GM18858 (cell line): ENCODE measurements at regions not wholly inside any gene's neighbourhood (a gene's known extent, or its start where the extent isn't known, plus 50 kb on each side); places are given as distances from the start of the nearest gene placed in this dataset.

ENCODE experiments used
- ATAC-seq: cut with Tn5 transposase; IDR thresholded peaks from one replicate; pipeline ENCODE4 v1.9.1; 2021; ENCODE audit not compliant: unreplicated experiment

GRCh38 chr5:4164167-4164566 is 568.5 kb downstream of the IRX1 start:
- ATAC-seq: no peak

GRCh38 chr5:4180703-4181102 is 585.1 kb downstream of the IRX1 start:
- ATAC-seq: no peak

DNA sequence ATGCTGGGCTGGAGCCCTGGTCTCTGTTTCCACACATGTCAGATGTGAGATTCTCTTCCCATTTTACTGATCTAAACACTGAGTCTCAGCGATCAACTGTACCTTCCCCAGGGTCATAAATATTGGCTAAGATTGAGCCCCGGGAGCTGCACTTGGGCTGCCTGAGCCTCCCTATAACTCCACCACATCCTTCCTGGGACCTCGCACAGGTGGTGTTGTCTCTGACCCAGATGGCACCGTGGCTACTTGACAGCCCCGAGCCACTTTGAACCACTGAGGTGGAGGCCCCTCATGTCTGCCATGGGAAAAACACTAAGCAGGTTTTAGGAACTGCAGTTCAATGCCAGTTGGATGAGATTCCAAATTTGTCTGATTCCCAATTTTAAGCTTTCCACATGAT is 586.5 kb downstream of the IRX1 start:
- ATAC-seq: no peak

DNA sequence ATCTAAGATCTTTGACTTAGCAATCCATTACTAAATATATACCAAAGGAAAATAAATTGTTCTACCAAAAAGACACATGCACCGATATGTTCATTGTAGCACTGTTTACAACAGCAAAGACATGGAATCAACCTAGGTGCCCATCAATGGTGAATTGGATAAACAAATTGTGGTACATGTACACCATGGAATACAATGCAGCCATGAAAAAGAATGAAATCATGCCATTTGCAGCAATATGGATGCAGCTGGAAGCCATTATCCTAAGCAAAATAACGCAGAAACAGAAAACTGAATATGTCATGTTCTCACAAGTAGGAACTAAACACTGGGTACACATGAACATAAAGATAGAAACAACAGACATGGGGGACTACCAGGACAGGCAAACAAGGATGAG is 589.5 kb downstream of the IRX1 start:
- no peak for ATAC-seq

- ATAC-seq: no peak
These were observed 593.1 kb downstream of the IRX1 start for GRCh38 chr5:4188704-4189103.

- ATAC-seq: no peak
These were observed 593.7 kb downstream of the IRX1 start for GRCh38 chr5:4189317-4189716.

- ATAC-seq: no peak
These were observed 595.4 kb downstream of the IRX1 start for GRCh38 chr5:4191041-4191440.

GRCh38 chr5:4191703-4192102 is 596.1 kb downstream of the IRX1 start:
- no peak for ATAC-seq

DNA sequence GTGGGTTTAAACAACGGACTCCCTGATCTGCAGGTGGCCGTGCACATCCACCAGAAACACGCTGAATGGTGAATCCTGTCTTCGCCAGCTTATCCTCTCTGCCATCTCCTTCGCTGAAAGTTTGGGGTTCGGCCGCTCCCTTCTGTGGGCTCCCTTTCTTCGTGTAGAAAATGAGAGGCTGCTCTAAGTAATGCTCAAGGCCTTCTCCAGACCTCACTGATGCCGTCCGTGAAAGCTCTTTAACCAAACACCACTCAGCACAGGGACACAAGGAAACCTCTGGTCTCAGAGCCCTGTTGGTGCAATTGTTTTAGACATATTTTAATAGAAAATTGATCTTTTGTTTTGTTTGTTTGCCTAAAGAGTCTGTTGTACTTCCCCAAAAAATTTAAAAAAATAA is 596.5 kb downstream of the IRX1 start:
- no peak for ATAC-seq

DNA sequence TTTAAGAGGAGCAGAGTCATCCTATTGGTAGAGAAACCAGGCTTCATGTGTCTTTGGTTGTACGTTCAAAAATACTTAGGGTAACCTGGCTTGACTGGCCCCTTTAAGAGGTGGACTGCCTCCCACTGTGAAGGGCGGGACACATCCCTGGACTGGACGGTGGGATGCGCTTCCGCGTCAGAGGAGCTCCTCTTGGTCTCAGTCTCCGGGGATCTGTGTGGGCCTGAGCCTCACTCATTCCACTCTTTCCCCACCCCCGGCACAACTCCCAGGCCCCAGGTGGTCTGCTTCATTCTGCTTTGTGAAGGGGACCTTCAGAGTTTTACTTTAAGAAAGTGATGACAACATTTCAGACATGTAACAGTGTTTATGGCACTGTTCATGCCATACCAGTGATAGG is 601.1 kb downstream of the IRX1 start:
- ATAC-seq: no peak

- ATAC-seq: no peak
These were observed 601.5 kb downstream of the IRX1 start for GRCh38 chr5:4197151-4197550.

GRCh38 chr5:4198461-4198860 is 602.8 kb downstream of the IRX1 start:
- no peak for ATAC-seq

DNA sequence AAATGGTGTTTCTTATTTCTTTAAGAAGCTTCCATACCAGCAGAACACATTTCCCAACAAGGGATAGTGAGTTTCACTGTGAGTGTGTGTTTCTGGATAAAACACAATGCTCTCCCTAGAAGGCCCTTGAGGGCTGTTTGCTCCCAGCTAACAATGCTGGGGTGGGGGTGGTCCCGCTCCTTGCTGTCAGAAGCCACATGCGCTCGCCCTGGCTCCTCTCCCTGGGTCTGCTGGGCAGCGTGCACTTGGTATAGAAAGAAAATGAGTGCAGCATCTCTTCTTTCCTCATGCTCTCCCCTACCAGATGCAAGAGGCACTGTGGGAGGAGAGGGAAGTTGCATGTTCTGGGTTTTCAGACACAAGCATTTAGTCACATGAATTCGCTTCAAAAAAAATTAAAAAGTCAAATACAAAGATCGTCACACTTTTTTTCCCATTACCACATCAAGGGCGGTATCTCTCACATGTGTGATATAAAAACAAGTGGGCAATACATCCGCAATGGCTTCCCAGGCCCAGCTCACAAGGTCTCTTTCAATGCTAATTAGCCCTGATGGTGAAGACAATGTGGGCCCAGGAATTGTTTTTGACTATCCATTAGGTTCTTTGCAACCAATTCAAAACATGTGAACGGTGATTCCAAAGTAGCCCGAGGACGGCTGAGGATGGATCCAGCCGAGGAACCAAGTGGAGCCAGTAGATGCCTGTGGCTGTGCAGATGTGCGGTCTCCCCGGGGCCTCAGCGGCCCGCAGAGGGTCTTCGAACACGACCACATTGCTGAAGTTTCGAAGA is 603.6 kb downstream of the IRX1 start:
- no peak for ATAC-seq

DNA sequence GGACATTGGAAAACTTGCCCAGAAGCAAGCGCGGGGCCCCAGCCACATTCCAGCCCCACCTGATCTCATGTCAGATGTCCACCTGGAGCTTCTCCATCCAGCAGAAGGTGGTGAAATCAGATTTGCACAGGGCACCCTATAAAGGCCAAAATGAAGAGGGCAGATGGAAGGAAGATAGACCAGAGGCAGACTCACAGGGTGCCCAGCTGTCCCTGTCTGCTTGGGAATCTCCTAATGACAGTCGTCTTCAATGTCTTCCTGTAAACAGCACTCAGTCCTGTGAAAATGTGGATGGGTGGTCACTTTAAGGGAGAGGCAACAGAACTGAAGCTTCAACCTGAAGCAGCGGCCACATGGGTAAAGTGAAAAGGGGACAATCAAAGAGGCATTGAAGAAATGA is 607.5 kb downstream of the IRX1 start:
- ATAC-seq: no peak

- no peak for ATAC-seq
These were observed 608.9 kb downstream of the IRX1 start for GRCh38 chr5:4204276-4205141.

DNA sequence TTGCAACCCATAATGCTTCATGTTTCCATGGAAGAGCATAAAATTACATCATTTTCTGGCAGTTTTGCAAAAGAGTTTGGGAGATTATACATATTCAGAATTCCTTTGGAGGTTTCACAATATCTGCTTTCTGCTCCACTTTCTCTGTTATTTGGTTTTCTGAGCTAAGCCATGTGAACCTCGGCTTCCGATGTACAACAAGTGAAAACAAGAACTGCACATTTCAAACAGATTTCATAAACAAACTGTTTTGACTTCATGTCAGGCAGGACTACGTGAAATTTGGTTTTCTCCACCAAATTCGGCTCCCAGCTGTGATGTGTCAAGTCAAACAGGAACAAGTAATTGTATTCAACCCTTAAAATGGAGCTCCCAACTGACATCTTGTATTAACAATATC is 609.8 kb downstream of the IRX1 start:
- no peak for ATAC-seq

DNA sequence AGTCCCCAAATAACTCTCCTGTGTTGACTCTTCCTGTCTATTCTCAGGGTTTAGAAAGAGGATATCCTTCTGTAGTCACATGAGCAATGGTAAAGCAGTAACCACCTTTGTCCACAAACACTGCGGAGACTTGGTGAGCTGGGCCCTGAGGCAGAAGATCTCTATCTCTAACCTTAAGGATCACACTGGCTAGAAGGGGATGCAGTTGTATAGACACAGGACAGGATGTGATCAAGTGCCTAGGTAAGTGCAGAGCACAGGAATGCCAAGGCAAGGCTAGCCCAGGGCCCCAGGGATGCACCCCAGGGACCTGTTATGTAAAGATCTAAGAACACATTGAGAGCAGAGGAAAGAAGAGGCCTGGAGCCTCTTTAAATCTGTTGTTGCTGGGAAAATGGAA is 610.5 kb downstream of the IRX1 start:
- ATAC-seq: no peak

GRCh38 chr5:4207486-4207885 is 611.9 kb downstream of the IRX1 start:
- ATAC-seq: no peak

- no peak for ATAC-seq
These were observed 612.9 kb downstream of the IRX1 start for GRCh38 chr5:4208537-4208936.

DNA sequence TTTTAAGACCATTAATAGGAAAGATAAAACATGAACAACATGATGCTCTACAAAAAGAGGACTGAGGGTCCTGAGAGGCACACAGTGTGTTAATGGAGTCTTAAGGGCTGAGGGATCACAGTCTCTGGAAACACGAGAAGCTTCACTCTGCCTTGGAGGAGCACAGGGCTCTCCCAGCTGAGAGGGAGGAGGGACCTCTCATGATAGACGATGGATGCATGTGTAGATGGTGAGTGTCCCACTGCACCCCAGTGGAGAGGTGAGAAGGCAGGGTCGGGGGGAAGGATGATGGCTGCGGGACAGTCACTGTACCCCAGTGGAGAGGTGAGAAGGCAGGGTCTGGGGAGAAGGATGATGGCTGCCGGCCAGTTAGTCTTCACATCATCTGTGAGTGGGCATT is 613.4 kb downstream of the IRX1 start:
- no peak for ATAC-seq

DNA sequence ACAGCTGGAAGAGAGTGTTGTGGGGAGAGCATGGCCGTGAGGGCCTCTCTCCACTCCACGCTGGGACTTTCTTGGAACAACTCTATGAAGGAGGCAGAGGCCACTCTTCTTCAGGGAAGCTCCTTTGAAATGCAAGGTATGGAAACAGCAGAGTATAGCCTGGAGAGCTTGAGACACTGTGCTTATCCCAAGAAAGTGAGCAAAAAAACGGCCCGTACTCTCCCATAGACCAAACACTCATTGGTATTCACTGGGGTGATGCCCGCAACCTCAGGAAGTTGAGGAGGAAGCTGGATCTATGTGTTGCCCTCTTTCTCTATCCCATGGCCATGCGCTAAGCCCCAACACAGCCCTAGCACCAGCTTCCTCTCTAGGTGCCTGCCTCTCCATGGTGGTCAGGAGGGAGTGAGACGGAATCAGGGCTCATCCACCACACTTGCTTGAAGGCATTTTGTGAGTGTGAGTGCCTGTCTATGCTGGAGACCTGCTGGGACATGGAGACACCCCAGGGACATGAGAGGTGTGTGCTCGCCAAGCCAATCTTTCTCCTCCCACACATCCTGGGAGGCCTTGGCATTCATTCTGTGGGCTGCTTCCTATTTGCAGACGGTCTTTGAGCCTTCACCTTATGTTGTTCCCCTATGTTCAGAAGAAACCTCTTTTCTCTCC is 616.6 kb downstream of the IRX1 start:
- no peak for ATAC-seq
